Gastrocnemius medialis (tissue), 4 donors: ENCODE measurements at regions not wholly inside any gene's neighbourhood (a gene's known extent, or its start where the extent isn't known, plus 50 kb on each side); places are given as distances from the start of the nearest gene placed in this dataset.
A peak's percentile ranks its signal among the peaks of the same experiment; 100 is the strongest.

Source experiments
- ATAC-seq, 2 donors: fragments of 150-250 bp; one replicate each; pipeline ENCODE4 v1.9.1; 2016
- DNase-seq, 2 donors: peaks; one replicate each; pipeline ENCODE4 v3.0.0-alpha.2; 2019
- H3K27ac ChIP-seq, 4 donors: fragments of 200-600 bp; sonication (generic); 1 replicate in 1 of 4; 2 replicates in 3 of 4; pipeline ENCODE4 v1.5.1; 2016 to 2018; ENCODE audit warnings: mild to moderate bottlenecking in 2 of 4, moderate library complexity in 1 of 4
- H3K27me3 ChIP-seq, 3 donors: fragments of 200-600 bp; sonication (generic) in 2 of 3; 1 replicate in 1 of 3; 2 replicates in 2 of 3; pipeline versions ENCODE4 v1.5.1 to v1.6.0; 2016 to 2019; ENCODE audit warnings: mild to moderate bottlenecking in 1 of 3, moderate library complexity in 1 of 3
- H3K36me3 ChIP-seq, 2 donors: fragments of 200-600 bp; sonication (generic) in 1 of 2; one replicate each; pipeline ENCODE4 v1.5.1; 2017 to 2018
- H3K4me1 ChIP-seq, 2 donors: fragments of 200-600 bp; sonication (generic) in 1 of 2; one replicate each; pipeline ENCODE4 v1.5.1; 2016 to 2017; ENCODE audit warnings: mild to moderate bottlenecking in 2 of 2
- H3K4me3 ChIP-seq, 4 donors: fragments of 200-600 bp; sonication (generic) in 3 of 4; 1 replicate in 1 of 4; 2 replicates in 3 of 4; pipeline ENCODE4 v1.5.1; 2016 to 2019; ENCODE audit warnings: mild to moderate bottlenecking in 2 of 4
- H3K9me3 ChIP-seq, 3 donors: fragments of 200-600 bp; sonication (generic) in 2 of 3; 1 replicate in 1 of 3; 2 replicates in 2 of 3; pipeline ENCODE4 v1.5.1; 2016 to 2019
- CTCF ChIP-seq, 5 experiments: fragments of 450-650 bp in 3 of 5; fragments of 200-600 bp in 2 of 5; sonication (generic) in 2 of 5; IDR thresholded peaks in 4 of 5; conservative IDR thresholded peaks in 1 of 5; 1 replicate in 4 of 5; 2 replicates in 1 of 5; pipeline ENCODE4 v1.5.1; 2016 to 2019; ENCODE audit warnings: antibody characterized with exemption in 5 of 5, mild to moderate bottlenecking in 3 of 5, moderate library complexity in 3 of 5
- POLR2A ChIP-seq, 2 donors: fragments of 450-650 bp; IDR thresholded peaks; one replicate each; pipeline ENCODE4 v1.6.1; 2017; ENCODE audit warnings: antibody characterized with exemption in 2 of 2, mild to moderate bottlenecking in 2 of 2, moderate library complexity in 2 of 2
- in situ Hi-C, 4 donors: fragments of 200-750 bp; cut with MboI; loops; one replicate each; pipeline versions ENCODE4 v1.15.0 to v1.8.0; 2017; ENCODE audit warnings: low sequenced_read_pairs in 4 of 4
- intact Hi-C: fragments of 100-400 bp; cut with DNase I; formaldehyde crosslinking; loops from one replicate; pipeline ENCODE4 v1.15.1; 2023; ENCODE audit warnings: low total_unique reads

- intact Hi-C loops, result no loop called here
These were observed 187.2 kb downstream of the TFAP2C start for GRCh38 chr20:56816349-56816748.

GRCh38 chr20:56817780-56818675, 188.9 kb downstream of the TFAP2C start:
- Histone ChIP-seq H3K36me3 (no peaks in the 10 kb centered on the region), H3K9me3 (no peaks in the 10 kb centered on the region), H3K27ac (no peak overlapping the region), H3K4me1 (no peaks in the 10 kb centered on the region), H3K4me3 (no peak overlapping the region), H3K27me3 (no peaks in the 10 kb centered on the region)
- TF ChIP-seq CTCF (IDR thresholded peaks at IDR 0.05 in 4 of 5, conservative IDR thresholded peaks at IDR 0.05 in 1 of 5) (no peak), POLR2A (IDR thresholded peaks at IDR 0.05) (no peak)
- DNase-seq (no peak), ATAC-seq (no peak)
- intact Hi-C loops (no loop called here), in situ Hi-C loops (no loop called here)

More at GRCh38 chr20:56816349-56816748, 187.2 kb downstream of the TFAP2C start:
- TF ChIP-seq CTCF (IDR thresholded peaks at IDR 0.05 in 4 of 5, conservative IDR thresholded peaks at IDR 0.05 in 1 of 5) (no peak), POLR2A (IDR thresholded peaks at IDR 0.05) (no peak)
- H3K27ac ChIP-seq, result no peak overlapping the region
- ATAC-seq (no peak), DNase-seq (no peak)
- in situ Hi-C loops, result no loop called here
- no peaks in the 10 kb centered on the region for H3K36me3 ChIP-seq
- H3K27me3 ChIP-seq, result no peaks in the 10 kb centered on the region
- no peaks in the 10 kb centered on the region for H3K4me1 ChIP-seq
- no peaks in the 10 kb centered on the region for H3K9me3 ChIP-seq
- H3K4me3 ChIP-seq, result no peak overlapping the region

- Histone ChIP-seq H3K9me3 (no peaks in the 10 kb centered on the region), H3K4me1 (no peaks in the 10 kb centered on the region), H3K4me3 (no peak overlapping the region), H3K27me3 (no peaks in the 10 kb centered on the region), H3K27ac (no peak overlapping the region), H3K36me3 (no peaks in the 10 kb centered on the region)
- intact Hi-C loops, result no loop called here
- ATAC-seq (no peak), DNase-seq (no peak)
- no peak for TF ChIP-seq POLR2A (IDR thresholded peaks at IDR 0.05)
- no peak for TF ChIP-seq CTCF (IDR thresholded peaks at IDR 0.05 in 4 of 5, conservative IDR thresholded peaks at IDR 0.05 in 1 of 5)
- in situ Hi-C loops, result no loop called here
These were observed 191.9 kb downstream of the TFAP2C start for GRCh38 chr20:56820984-56821383.

- TF ChIP-seq POLR2A (IDR thresholded peaks at IDR 0.05) (no peak), CTCF (IDR thresholded peaks at IDR 0.05 in 4 of 5, conservative IDR thresholded peaks at IDR 0.05 in 1 of 5) (no peak)
- Histone ChIP-seq H3K27ac (peak overlapping the region in 1 of 4 donors; percentile 44), H3K4me1 (no peaks in the 10 kb centered on the region), H3K4me3 (no peak overlapping the region), H3K27me3 (peaks cover 0 to 7% (median 3%) of the 10 kb centered on the region in 3 donors), H3K36me3 (no peaks in the 10 kb centered on the region), H3K9me3 (no peaks in the 10 kb centered on the region)
- intact Hi-C loops (no loop called here), in situ Hi-C loops (loop anchor here in 1 of 4 donors (25.0 kb wide), 1 partner anchor 89 kb away; no protein-coding TSS in a partner anchor)
- DNase-seq (no peak), ATAC-seq (no peak)
These were observed 197.2 kb downstream of the TFAP2C start for GRCh38 chr20:56826306-56826704.
